Loucy (cell line): ENCODE measurements at regions not wholly inside any gene's neighbourhood (a gene's known extent, or its start where the extent isn't known, plus 50 kb on each side); places are given as distances from the start of the nearest gene placed in this dataset.
A peak's percentile ranks its signal among the peaks of the same experiment; 100 is the strongest.

Experiments
- H2AFZ ChIP-seq: fragments of 200-600 bp; sonication (generic); 2 replicates; pipeline ENCODE4 v1.6.0; 2016; ENCODE audit warnings: antibody characterized with exemption, mild to moderate bottlenecking, low read length, moderate library complexity
- H3F3A ChIP-seq: fragments of 200-600 bp; 2 replicates; pipeline ENCODE4 v1.6.0; 2016; ENCODE audit warnings: antibody characterized with exemption, low read depth, mild to moderate bottlenecking
- H3K27me3 ChIP-seq: fragments of 200-600 bp; sonication (generic); 2 replicates; pipeline ENCODE4 v1.6.1; 2014; ENCODE audit warnings: low read length, mild to moderate bottlenecking; ENCODE audit not compliant: insufficient read depth, poor library complexity, severe bottlenecking
- H3K36me3 ChIP-seq: fragments of 200-600 bp; sonication (generic); 2 replicates; pipeline ENCODE4 v1.6.1; 2016; ENCODE audit warnings: low read length; ENCODE audit not compliant: insufficient read depth
- H3K4me1 ChIP-seq: fragments of 200-600 bp; sonication (generic); 2 replicates; pipeline ENCODE4 v1.5.1; 2014; ENCODE audit warnings: low read length, mild to moderate bottlenecking; ENCODE audit not compliant: insufficient read depth, poor library complexity, severe bottlenecking
- H3K4me2 ChIP-seq: fragments of 200-600 bp; sonication (generic); 2 replicates; pipeline ENCODE4 v1.6.0; 2014; ENCODE audit warnings: antibody characterized with exemption, low read length, low read depth, mild to moderate bottlenecking; ENCODE audit not compliant: poor library complexity, severe bottlenecking
- H3K4me3 ChIP-seq: fragments of 200-600 bp; sonication (generic); 2 replicates; pipeline ENCODE4 v1.5.1; 2014; ENCODE audit warnings: low read length, mild to moderate bottlenecking, mixed read lengths; ENCODE audit not compliant: poor library complexity, severe bottlenecking
- H3K79me2 ChIP-seq: fragments of 200-600 bp; sonication (generic); 2 replicates; pipeline ENCODE4 v1.6.1; 2014; ENCODE audit warnings: low read length; ENCODE audit not compliant: insufficient read depth
- H3K9ac ChIP-seq: fragments of 200-600 bp; sonication (generic); 2 replicates; pipeline ENCODE4 v1.6.0; 2014; ENCODE audit warnings: mild to moderate bottlenecking, low read depth, low read length, moderate library complexity; ENCODE audit not compliant: poor library complexity, severe bottlenecking
- H3K9me2 ChIP-seq: fragments of 200-600 bp; sonication (generic); replicated peaks from 2 replicates; pipeline ENCODE4 v1.6.1; 2016; ENCODE audit warnings: low read depth, low read length, mixed read lengths
- H3K9me3 ChIP-seq: fragments of 200-600 bp; sonication (generic); 2 replicates; pipeline ENCODE4 v1.6.1; 2014; ENCODE audit warnings: mild to moderate bottlenecking, antibody characterized with exemption, low read length, low read depth; ENCODE audit not compliant: insufficient read depth
- H4K20me1 ChIP-seq: fragments of 200-600 bp; sonication (generic); 2 replicates; pipeline ENCODE4 v1.6.0; 2014; ENCODE audit warnings: antibody characterized with exemption, low read length, mild to moderate bottlenecking; ENCODE audit not compliant: insufficient read depth, poor library complexity, severe bottlenecking
- CTCF ChIP-seq: fragments of 200-600 bp; sonication (generic); conservative IDR thresholded peaks from 2 replicates; pipeline ENCODE4 v1.5.1; 2014; ENCODE audit warnings: mild to moderate bottlenecking, antibody characterized with exemption, low read length
- EZH2phosphoT487 ChIP-seq: fragments of 200-600 bp; IDR thresholded peaks from 2 replicates; pipeline ENCODE4 v1.6.1; 2018; ENCODE audit warnings: antibody characterized with exemption, mild to moderate bottlenecking, moderate library complexity, borderline replicate concordance

GRCh38 chr11:30125456-30125855 is 105.4 kb upstream of the FSHB start:
- H4K20me1 ChIP-seq = no peaks in the 10 kb centered on the region
- no peaks in the 10 kb centered on the region for H3F3A ChIP-seq
- TF ChIP-seq EZH2phosphoT487 (no peak), CTCF (no peak)
- H3K9me3 ChIP-seq = no peaks in the 10 kb centered on the region
- H3K27me3 ChIP-seq = no peaks in the 10 kb centered on the region
- H2AFZ ChIP-seq = no peak overlapping the region
- no peak overlapping the region for H3K4me3 ChIP-seq
- no peaks in the 10 kb centered on the region for H3K4me1 ChIP-seq
- H3K4me2 ChIP-seq = no peak overlapping the region
- H3K36me3 ChIP-seq = no peaks in the 10 kb centered on the region
- H3K9ac ChIP-seq = no peak overlapping the region
- H3K9me2 ChIP-seq = no peaks in the 10 kb centered on the region
- no peaks in the 10 kb centered on the region for H3K79me2 ChIP-seq

- H3K9me3 ChIP-seq = no peaks in the 10 kb centered on the region
- H3K4me2 ChIP-seq = no peak overlapping the region
- H3K79me2 ChIP-seq = no peaks in the 10 kb centered on the region
- H3K27me3 ChIP-seq = no peaks in the 10 kb centered on the region
- no peaks in the 10 kb centered on the region for H3K36me3 ChIP-seq
- no peaks in the 10 kb centered on the region for H3K9me2 ChIP-seq
- H3K4me1 ChIP-seq = no peaks in the 10 kb centered on the region
- H3F3A ChIP-seq = no peaks in the 10 kb centered on the region
- TF ChIP-seq CTCF (peak; percentile 92), EZH2phosphoT487 (no peak)
- H2AFZ ChIP-seq = 0 out of 2 replicates have a peak overlapping the region, but pooled peaks have one; percentile 29
- H3K9ac ChIP-seq = no peak overlapping the region
- no peaks in the 10 kb centered on the region for H4K20me1 ChIP-seq
- no peak overlapping the region for H3K4me3 ChIP-seq
These were observed 102.4 kb upstream of the FSHB start for GRCh38 chr11:30128269-30128932.

GRCh38 chr11:30131535-30131934 is 99.3 kb upstream of the FSHB start:
- TF ChIP-seq CTCF (no peak), EZH2phosphoT487 (no peak)
- Histone ChIP-seq H3K4me3 (no peak overlapping the region), H3K4me1 (no peaks in the 10 kb centered on the region), H3K27me3 (no peaks in the 10 kb centered on the region), H3K9me3 (no peaks in the 10 kb centered on the region), H3K4me2 (no peak overlapping the region), H3K36me3 (no peaks in the 10 kb centered on the region), H3F3A (no peaks in the 10 kb centered on the region), H3K9me2 (no peaks in the 10 kb centered on the region), H3K9ac (no peak overlapping the region), H2AFZ (no peak overlapping the region), H4K20me1 (no peaks in the 10 kb centered on the region), H3K79me2 (no peaks in the 10 kb centered on the region)
